HCT116 (cell line): ENCODE measurements at regions not wholly inside any gene's neighbourhood (a gene's known extent, or its start where the extent isn't known, plus 50 kb on each side); places are given as distances from the start of the nearest gene placed in this dataset.

ENCODE experiments used
- ATAC-seq: fragments of 200-7000 bp; cut with Tn5 transposase; 2 replicates; pipeline ENCODE4 v1.9.1; 2020; ENCODE audit warnings: mild to moderate bottlenecking, moderate library complexity
- BruUV-seq: library from RNA; stranded (reverse); fragments of 400-500 nt; replicated peaks from 2 replicates; lab custom pipeline; 2021; lab: Mats Ljungman, UMichigan
- CTCF ChIA-PET: fragments of 300-600 bp; sonication (Branson Sonifier 250); formaldehyde crosslinking; loops from one replicate; lab custom pipeline; 2021; ENCODE audit warnings: antibody characterized with exemption; lab: Charles Lee
- POLR2A ChIA-PET: fragments of 300-600, 350-600 bp; sonication (Branson Sonifier 250); formaldehyde crosslinking; loops from one replicate; lab custom pipeline; 2021; ENCODE audit warnings: antibody characterized with exemption; lab: Charles Lee
- RAD21 ChIA-PET, 2 experiments: fragments of 300-600 bp; sonication (Branson Sonifier 250); formaldehyde crosslinking; loops; one replicate each; lab custom pipeline; 2023; ENCODE audit warnings: low total read pairs in 2 of 2; ENCODE audit not compliant: uncharacterized antibody in 2 of 2, unreplicated experiment in 2 of 2, low non-redundant PET in 1 of 2; lab: Charles Lee
- DNase-seq: peaks from one replicate; pipeline ENCODE4 v3.0.0-alpha.2; 2010; ENCODE audit warnings: low read depth, low spot score
- H2AFZ ChIP-seq: fragments of 200-600 bp; shearing (Covaris generic), sonication (generic); 2 replicates; pipeline ENCODE4 v1.6.1; 2017; ENCODE audit warnings: low read depth, mixed run types, mixed read lengths, antibody characterized with exemption, low read length; ENCODE audit not compliant: poor library complexity, severe bottlenecking
- H3K27ac ChIP-seq: 2 replicates; pipeline ENCODE4 v1.5.1; 2012; ENCODE audit warnings: low read depth, low read length
- H3K27me3 ChIP-seq: fragments of 200-600 bp; sonication (generic); 2 replicates; pipeline ENCODE4 v1.6.1; 2016; ENCODE audit warnings: mixed run types, low read length, mixed read lengths; ENCODE audit not compliant: insufficient read depth
- H3K36me3 ChIP-seq, 2 experiments: fragments of 200-500 bp in 1 of 2; fragments of 200-600 bp in 1 of 2; sonication (Bioruptor generic) in 1 of 2; sonication (generic) in 1 of 2; 2 replicates each; pipeline versions ENCODE4 v1.5.1 to v1.6.1; 2014 to 2016; ENCODE audit warnings: low read length in 2 of 2, inconsistent platforms in 1 of 2, mixed read lengths in 1 of 2, mixed run types in 1 of 2; ENCODE audit not compliant: insufficient read depth in 2 of 2, control insufficient read depth in 1 of 2
- H3K4me1 ChIP-seq, 2 experiments: fragments of 200-600 bp in 1 of 2; sonication (generic) in 1 of 2; 2 replicates each; pipeline versions ENCODE4 v1.5.1 to v1.6.1; 2012 to 2017; ENCODE audit warnings: low read length in 2 of 2, inconsistent platforms in 1 of 2, mild to moderate bottlenecking in 1 of 2, mixed read lengths in 1 of 2, mixed run types in 1 of 2, moderate library complexity in 1 of 2; ENCODE audit not compliant: insufficient read depth in 2 of 2, control insufficient read depth in 1 of 2
- H3K4me2 ChIP-seq: fragments of 200-600 bp; sonication (generic); 2 replicates; pipeline ENCODE4 v1.6.1; 2017; ENCODE audit warnings: mixed run types, low read length, mixed read lengths
- H3K4me3 ChIP-seq, 2 experiments: fragments of 200-600 bp in 1 of 2; sonication (generic) in 1 of 2; replicated peaks in 1 of 2; 2 replicates each; pipeline ENCODE4 v1.5.1; 2011 to 2016; ENCODE audit warnings: low read length in 2 of 2, control low read depth in 1 of 2, low read depth in 1 of 2, mild to moderate bottlenecking in 1 of 2, mixed read lengths in 1 of 2, mixed run types in 1 of 2
- H3K79me2 ChIP-seq: fragments of 200-600 bp; sonication (generic); 2 replicates; pipeline ENCODE4 v1.6.1; 2017; ENCODE audit warnings: mild to moderate bottlenecking, mixed run types, low read length, moderate library complexity, mixed read lengths; ENCODE audit not compliant: insufficient read depth
- H3K9ac ChIP-seq: fragments of 200-600 bp; sonication (generic); 2 replicates; pipeline ENCODE4 v1.6.1; 2016; ENCODE audit warnings: low read length, mixed read lengths
- H3K9me2 ChIP-seq: fragments of 200-600 bp; sonication (generic), shearing (Covaris generic); 2 replicates; pipeline ENCODE4 v1.6.1; 2017; ENCODE audit warnings: mixed run types, mild to moderate bottlenecking, moderate library complexity; ENCODE audit not compliant: insufficient read depth
- H3K9me3 ChIP-seq, 2 experiments: fragments of 200-500 bp in 1 of 2; fragments of 200-600 bp in 1 of 2; sonication (Bioruptor generic) in 1 of 2; sonication (generic) in 1 of 2; 2 replicates each; pipeline ENCODE4 v1.6.1; 2014 to 2017; ENCODE audit warnings: low read length in 2 of 2, mixed read lengths in 2 of 2, inconsistent platforms in 1 of 2, low read depth in 1 of 2, mild to moderate bottlenecking in 1 of 2, mixed run types in 1 of 2, moderate library complexity in 1 of 2; ENCODE audit not compliant: control insufficient read depth in 1 of 2, insufficient read depth in 1 of 2
- H4K20me1 ChIP-seq: fragments of 200-600 bp; sonication (generic), shearing (Covaris generic); 2 replicates; pipeline ENCODE4 v1.6.1; 2017; ENCODE audit warnings: mixed run types, mild to moderate bottlenecking, moderate library complexity; ENCODE audit not compliant: insufficient read depth
- CBX3 ChIP-seq: IDR thresholded peaks from 2 replicates; pipeline ENCODE4 v1.6.1; 2012; ENCODE audit warnings: low read depth
- ELF1 ChIP-seq: IDR thresholded peaks from 2 replicates; pipeline ENCODE4 v1.6.1; 2012; ENCODE audit warnings: low read depth, borderline replicate concordance
- EZH2 ChIP-seq: fragments of 200-600 bp; sonication (generic); IDR thresholded peaks from 2 replicates; pipeline ENCODE4 v1.6.1; 2017; ENCODE audit warnings: antibody characterized with exemption, mixed run types
- JUND ChIP-seq: IDR thresholded peaks from 2 replicates; pipeline ENCODE4 v1.6.1; 2012
- RAD21 ChIP-seq: IDR thresholded peaks from 2 replicates; pipeline ENCODE4 v1.6.1; 2012; ENCODE audit warnings: low read depth, mild to moderate bottlenecking
- REST ChIP-seq: IDR thresholded peaks from 2 replicates; pipeline ENCODE4 v1.6.1; 2012; ENCODE audit warnings: low read depth
- SP1 ChIP-seq: IDR thresholded peaks from 2 replicates; pipeline ENCODE4 v1.6.1; 2012; ENCODE audit warnings: low read depth
- TCF7L2 ChIP-seq: IDR thresholded peaks from 2 replicates; pipeline ENCODE4 v1.7.0; 2011; ENCODE audit warnings: borderline replicate concordance, inconsistent platforms; ENCODE audit not compliant: insufficient read depth, insufficient read length; ENCODE audit errors: extremely low read depth
- ZNF274 ChIP-seq: fragments of 200-500 bp; sonication (Bioruptor generic); IDR thresholded peaks from 2 replicates; pipeline ENCODE4 v1.6.1; 2014; ENCODE audit warnings: mild to moderate bottlenecking, low read depth, low read length, inconsistent platforms
- intact Hi-C: fragments of 100-400 bp; cut with micrococcal nuclease; formaldehyde crosslinking; loops from 2 replicates; pipeline ENCODE4 v1.10.0; 2022
- TF ChIP-seq, protein P1 (sequence below): IDR thresholded peaks from 2 replicates; pipeline ENCODE4 v1.6.1; 2011; ENCODE audit warnings: mild to moderate bottlenecking, low read length, moderate library complexity; ENCODE audit not compliant: insufficient replicate concordance; ENCODE audit errors: extremely low read depth

DNA sequence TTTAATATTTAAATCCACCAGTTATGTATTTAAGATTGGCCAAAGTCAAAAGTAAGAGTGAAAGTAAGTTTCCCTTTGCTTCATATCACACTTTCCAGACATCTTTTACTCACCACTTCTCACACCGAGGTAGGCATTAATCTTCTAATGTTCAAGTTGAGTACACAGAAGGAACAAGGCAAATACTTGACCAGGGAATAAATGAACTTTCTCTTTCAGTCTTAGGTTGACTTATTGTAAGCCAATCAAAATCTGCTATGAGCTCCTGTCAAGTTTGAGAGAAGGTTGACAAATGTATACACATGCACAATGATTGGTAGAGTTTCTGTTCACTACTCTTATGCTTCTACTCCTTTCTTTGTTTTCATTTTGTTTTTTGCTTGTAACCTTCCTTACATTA, 842.5 kb downstream of the REEP3 start:
- TF ChIP-seq RAD21 (no peak), TCF7L2 (no peak), SP1 (no peak), REST (no peak), EZH2 (no peak)
- no TSS peak for BruUV-seq
- no peaks in the 10 kb centered on the region for H3K4me1 ChIP-seq
- intact Hi-C loops, result no loop called here
- CTCF ChIA-PET, result no interaction called here
- no peaks in the 10 kb centered on the region for H4K20me1 ChIP-seq
- DNase-seq (no peak), ATAC-seq (no peak)
- no peaks in the 10 kb centered on the region for H3K9me2 ChIP-seq
- no peak overlapping the region for H2AFZ ChIP-seq
- no peaks in the 10 kb centered on the region for H3K79me2 ChIP-seq
- RAD21 ChIA-PET, result no interaction called here
- H3K9ac ChIP-seq, result no peak overlapping the region
- POLR2A ChIA-PET, result no interaction called here
- no peaks in the 10 kb centered on the region for H3K27me3 ChIP-seq
- no peaks in the 10 kb centered on the region for H3K9me3 ChIP-seq
- no peak overlapping the region for H3K4me3 ChIP-seq
- no peak overlapping the region for H3K27ac ChIP-seq
- H3K4me2 ChIP-seq, result no peak overlapping the region
- no peaks in the 10 kb centered on the region for H3K36me3 ChIP-seq

DNA sequence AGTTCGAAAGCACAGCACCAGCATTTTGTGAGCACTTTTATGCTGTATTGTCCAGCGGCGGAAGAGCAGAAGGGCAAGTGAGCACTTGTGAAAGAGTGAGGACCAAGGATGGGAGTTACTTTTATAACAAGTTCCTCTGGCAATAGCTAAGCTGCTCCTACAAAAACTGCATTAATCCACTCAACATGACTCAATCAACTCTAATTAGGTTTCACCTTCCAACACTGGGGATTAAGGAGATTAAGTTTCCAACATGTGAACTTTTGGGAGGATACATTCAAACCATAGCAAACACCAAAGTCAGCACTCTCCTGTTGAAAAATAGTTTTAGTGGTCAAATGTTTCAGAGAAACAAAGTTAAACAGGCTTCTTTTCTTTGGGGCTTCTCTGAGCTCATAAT, 844.5 kb downstream of the REEP3 start:
- no TSS peak for BruUV-seq
- no peak overlapping the region for H3K4me3 ChIP-seq
- H3K9ac ChIP-seq, result no peak overlapping the region
- H3K36me3 ChIP-seq, result no peaks in the 10 kb centered on the region
- ATAC-seq (no peak), DNase-seq (no peak)
- ChIA-PET RAD21 (no interaction called here), CTCF (no interaction called here), POLR2A (no interaction called here)
- TF ChIP-seq SP1, result no peak
- no peak for TF ChIP-seq CBX3
- TF ChIP-seq JUND, result no peak
- TF ChIP-seq, protein P1, sequence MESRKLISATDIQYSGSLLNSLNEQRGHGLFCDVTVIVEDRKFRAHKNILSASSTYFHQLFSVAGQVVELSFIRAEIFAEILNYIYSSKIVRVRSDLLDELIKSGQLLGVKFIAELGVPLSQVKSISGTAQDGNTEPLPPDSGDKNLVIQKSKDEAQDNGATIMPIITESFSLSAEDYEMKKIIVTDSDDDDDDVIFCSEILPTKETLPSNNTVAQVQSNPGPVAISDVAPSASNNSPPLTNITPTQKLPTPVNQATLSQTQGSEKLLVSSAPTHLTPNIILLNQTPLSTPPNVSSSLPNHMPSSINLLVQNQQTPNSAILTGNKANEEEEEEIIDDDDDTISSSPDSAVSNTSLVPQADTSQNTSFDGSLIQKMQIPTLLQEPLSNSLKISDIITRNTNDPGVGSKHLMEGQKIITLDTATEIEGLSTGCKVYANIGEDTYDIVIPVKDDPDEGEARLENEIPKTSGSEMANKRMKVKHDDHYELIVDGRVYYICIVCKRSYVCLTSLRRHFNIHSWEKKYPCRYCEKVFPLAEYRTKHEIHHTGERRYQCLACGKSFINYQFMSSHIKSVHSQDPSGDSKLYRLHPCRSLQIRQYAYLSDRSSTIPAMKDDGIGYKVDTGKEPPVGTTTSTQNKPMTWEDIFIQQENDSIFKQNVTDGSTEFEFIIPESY, result no peak
- TF ChIP-seq ELF1, result no peak
- no peak for TF ChIP-seq ZNF274
- no peak for TF ChIP-seq REST
- H3K27ac ChIP-seq, result no peak overlapping the region
- no peaks in the 10 kb centered on the region for H4K20me1 ChIP-seq
- H3K79me2 ChIP-seq, result no peaks in the 10 kb centered on the region
- no peaks in the 10 kb centered on the region for H3K9me3 ChIP-seq
- H3K9me2 ChIP-seq, result no peaks in the 10 kb centered on the region
- H3K4me1 ChIP-seq, result no peaks in the 10 kb centered on the region
- intact Hi-C loops, result no loop called here
- H3K4me2 ChIP-seq, result no peak overlapping the region
- H2AFZ ChIP-seq, result no peak overlapping the region
- no peaks in the 10 kb centered on the region for H3K27me3 ChIP-seq
